Retina (tissue), 1 donor: ENCODE measurements at regions not wholly inside any gene's neighbourhood (a gene's known extent, or its start where the extent isn't known, plus 50 kb on each side); places are given as distances from the start of the nearest gene placed in this dataset.
"Not testable (repeated sequence)": the region's sequence is repeated elsewhere in the genome, so short reads cannot be mapped to it uniquely, and the experiment has no call there.

ENCODE experiments used
- DNase-seq: peaks from one replicate; pipeline ENCODE4 v3.0.0-alpha.2; 2016

DNA sequence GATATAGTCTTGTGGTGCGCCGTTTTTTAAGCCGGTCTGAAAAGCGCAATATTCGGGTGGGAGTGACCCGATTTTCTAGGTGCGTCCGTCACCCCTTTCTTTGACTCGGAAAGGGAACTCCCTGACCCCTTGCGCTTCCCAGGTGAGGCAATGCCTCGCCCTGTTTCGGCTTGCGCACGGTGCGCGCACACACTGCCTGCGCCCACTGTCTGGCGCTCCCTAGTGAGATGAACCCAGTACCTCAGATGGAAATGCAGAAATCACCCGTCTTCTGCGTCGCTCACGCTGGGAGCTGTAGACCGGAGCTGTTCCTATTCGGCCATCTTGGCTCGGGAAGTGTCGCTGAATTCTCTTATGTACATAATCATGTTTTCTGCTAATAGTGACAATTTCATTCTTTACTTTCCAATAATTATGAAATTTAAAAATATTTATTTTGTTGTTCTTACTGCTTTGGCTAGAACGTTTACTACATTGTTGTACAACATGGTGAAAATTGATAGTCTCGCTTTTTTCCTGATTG, 61.2 kb upstream of the MINDY3 start:
- not testable (repeated sequence) for DNase-seq

- DNase-seq, result no peak
Observed at GRCh38 chr10:15931376-15931775, 71.1 kb upstream of the MINDY3 start.

- not testable (repeated sequence) for DNase-seq
Observed at GRCh38 chr10:15939543-15939942, 79.2 kb upstream of the MINDY3 start.

GRCh38 chr10:15943426-15943825, 83.1 kb upstream of the MINDY3 start:
- DNase-seq, result no peak

DNA sequence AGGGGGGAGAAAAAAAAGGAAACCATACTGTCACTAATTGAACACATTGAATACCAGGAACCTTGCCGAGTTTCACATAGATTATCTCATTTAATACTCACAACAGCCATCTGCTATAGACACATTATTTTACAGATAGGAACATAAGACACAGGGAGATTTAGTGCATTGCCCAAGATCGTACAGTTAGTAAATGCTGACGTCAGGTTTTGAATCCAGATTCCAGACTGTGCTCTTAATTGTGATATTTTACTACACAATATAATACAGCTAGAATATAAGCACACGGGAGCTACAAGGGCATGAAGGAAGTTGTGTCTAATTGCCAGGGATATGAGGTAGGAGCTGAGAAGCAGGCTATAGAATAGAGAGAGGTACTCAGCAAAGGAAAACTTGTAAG, 93.9 kb upstream of the MINDY3 start:
- no peak for DNase-seq

DNA sequence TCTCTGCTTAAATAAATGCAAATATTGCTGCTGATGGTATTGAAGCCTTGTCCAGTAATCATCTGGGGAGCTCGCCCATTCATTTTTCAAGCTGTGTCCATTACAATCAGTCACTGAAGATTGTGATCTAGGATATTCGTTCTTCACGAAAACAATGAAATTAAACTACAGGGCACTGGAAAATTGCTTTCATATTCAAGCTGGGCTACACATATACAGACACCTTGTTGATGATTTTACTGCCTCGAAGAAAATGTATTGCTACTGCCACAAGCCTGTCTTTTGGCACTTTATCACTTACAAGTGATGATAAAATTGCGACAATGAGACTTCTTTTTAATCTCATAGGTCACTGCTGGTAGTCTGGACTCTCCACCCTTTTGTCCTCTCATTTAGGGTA, 100.0 kb upstream of the MINDY3 start:
- DNase-seq, result no peak

DNA sequence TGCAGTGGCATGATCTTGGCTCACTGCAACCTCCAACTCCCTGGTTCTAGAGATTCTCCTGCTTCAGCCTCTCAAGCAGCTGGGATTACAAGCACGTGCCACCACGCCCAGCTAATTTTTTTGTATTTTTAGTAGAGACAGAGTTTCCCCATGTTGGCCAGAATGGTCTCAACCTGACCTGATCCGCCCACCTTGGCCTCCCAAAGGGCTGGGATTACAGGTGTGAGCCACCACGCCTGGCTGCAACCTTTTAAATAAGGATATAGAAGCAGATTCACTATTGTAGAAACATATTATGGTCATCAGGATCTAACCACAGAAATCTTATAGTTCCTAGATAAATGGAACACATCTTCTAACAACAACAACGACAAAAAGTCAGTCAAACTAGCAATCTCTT, 112.4 kb upstream of the MINDY3 start:
- not testable (repeated sequence) for DNase-seq

- no peak for DNase-seq
Observed at GRCh38 chr10:15985690-15986089, 125.4 kb upstream of the MINDY3 start.

GRCh38 chr10:15990535-15991129, 130.3 kb upstream of the MINDY3 start:
- no peak for DNase-seq

- DNase-seq, result no peak
Observed at GRCh38 chr10:15997313-15997712, 137.0 kb upstream of the MINDY3 start.

- no peak for DNase-seq
Observed at GRCh38 chr10:16001581-16001980, 141.3 kb upstream of the MINDY3 start.

DNA sequence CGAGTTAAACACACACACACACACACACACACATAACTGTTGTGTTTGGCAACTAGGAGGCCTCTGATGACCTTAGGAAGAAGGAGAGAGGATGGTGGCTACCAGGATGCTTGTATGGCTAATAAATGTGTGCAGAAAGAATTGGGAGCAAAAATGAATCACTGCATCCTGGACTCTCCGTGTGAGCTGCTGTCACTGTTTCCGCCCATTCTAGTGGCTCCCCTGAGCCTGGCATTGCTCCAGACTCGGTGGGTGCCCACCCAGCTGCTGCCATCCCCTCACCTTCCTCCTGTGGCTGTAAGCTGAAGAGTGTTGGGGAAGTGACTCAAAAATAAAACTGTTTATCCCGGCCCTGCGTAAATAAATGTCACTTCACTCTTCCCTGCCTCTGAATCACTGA, 149.5 kb upstream of the MINDY3 start:
- no peak for DNase-seq

DNA sequence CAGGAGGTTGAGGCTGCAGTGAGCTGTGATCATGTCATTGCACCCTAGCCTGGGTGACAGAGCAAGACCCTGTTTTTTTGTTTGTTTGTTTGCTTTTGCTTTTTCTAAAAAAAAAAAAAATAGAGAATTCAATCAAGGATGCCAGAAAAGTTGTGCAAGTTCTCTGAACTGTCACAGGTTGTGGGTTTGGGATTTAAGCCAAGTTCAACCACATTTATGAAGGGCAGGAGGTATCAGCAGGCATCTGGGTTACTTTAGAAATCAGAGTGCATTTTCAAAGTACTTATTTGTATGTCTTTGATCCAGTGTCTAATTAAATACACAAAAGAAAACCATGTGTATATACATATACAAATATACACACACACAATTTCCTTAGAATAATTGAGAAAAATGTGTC, 151.2 kb upstream of the MINDY3 start:
- DNase-seq, result no peak

DNA sequence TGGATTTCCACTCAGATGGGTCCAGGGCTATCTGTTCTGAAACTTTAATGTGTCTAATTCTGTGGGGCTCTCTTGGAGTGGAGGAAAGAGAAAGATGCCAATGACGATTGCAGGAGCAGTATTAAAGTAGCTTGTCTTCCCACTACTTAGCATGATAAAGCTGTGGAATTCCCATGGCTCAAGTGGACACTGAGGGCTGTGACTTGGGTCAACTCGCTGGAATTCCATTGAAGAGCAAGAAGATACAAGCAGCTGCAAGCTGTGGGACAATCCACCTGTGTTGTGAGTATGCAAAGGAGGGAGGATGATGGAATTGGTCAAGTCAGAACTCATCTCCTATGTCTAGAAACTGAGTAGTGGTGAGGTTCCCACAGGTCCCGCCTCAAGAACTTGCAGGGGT, 154.2 kb upstream of the MINDY3 start:
- DNase-seq, result no peak

DNA sequence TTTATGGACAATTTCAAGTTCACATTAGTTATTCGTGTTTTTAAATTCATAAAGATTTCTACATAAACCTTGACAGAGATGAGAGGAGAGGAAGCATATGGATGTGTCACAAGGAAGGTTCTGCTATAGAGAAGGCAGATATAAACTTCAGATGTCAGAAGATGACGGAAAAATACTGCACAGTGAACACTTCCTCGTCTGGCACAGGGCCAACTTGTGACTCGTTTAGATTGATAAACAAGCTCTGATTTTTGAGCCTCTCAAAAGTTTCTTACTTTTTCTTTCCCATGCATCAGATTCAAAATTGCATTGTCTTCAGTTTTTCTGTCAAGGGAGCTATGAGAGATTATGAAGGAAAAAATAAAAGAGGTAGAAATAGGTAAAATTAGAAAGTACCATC, 156.4 kb upstream of the MINDY3 start:
- no peak for DNase-seq

DNA sequence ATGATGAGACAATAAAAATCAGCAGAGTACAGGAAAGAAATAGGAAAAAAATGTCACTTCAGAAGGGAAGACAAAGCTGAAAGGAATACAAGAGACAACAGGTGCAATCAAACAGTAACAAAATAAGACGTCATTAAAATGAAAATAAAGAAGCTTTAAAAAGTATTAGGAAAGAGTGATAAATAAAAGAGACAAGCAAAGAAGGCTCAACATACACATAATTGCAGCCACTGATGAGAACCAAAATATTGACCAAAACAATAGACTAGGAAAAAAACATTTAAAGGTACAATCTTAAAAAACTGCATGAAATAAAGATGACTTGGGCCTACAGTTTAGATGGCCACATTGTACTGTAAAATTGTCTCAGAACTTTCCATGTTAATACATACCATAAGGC, 160.5 kb upstream of the MINDY3 start:
- no peak for DNase-seq

DNA sequence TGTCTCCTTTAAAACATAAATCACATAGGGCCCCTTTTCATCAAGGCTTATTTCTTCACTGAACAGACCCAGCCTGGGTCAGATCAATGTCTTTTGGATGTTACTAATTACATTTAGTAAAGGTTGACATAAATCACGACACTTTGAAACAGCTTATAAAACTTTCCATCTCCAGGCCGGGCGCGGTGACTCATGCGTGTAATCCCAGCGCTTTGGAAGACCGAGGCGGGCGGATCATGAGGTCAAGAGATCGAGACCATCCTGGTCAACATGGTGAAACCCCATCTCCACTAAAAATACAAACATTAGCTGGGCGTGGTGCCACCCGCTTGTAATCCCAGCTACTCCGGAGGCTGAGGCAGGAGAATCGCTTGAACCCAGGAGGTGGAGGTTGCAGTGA, 166.5 kb upstream of the MINDY3 start:
- not testable (repeated sequence) for DNase-seq

DNA sequence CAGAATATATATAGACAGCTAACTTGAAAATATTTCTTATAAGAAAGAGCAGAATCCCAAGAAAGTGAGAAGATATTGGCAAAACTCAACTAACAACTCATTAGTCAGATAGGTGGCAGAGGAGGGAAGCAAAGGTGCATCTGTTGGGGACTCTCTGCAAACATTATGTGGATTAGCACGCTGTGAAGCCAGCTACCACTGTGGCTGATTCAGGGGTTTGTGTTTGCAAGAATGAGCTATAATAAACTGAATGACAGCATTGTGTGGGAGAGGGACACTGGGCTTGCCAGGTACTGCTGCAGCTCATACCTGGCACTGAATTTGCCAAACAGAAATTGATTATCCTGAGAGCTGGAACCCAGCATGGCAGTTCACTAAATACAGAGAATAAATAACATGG, 170.3 kb upstream of the MINDY3 start:
- DNase-seq, result no peak

DNA sequence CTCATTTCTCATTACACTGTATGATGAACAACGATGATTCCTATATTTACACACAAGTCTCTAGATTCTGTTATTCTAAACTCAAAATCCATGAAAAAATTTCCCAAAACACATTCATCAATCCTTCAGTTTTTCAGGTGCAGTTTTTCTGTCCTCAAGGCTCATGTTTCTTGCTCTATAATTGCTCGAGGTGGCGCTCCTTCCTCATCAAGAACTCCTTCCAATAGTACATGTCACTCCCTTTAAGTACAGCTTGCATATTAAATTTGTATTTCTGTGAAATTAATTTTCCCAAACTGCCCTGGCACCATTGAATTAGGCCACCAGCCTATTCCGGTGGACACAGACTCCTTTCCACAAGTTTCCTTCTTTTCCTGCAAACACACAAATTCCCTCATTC, 188.7 kb upstream of the MINDY3 start:
- no peak for DNase-seq

DNA sequence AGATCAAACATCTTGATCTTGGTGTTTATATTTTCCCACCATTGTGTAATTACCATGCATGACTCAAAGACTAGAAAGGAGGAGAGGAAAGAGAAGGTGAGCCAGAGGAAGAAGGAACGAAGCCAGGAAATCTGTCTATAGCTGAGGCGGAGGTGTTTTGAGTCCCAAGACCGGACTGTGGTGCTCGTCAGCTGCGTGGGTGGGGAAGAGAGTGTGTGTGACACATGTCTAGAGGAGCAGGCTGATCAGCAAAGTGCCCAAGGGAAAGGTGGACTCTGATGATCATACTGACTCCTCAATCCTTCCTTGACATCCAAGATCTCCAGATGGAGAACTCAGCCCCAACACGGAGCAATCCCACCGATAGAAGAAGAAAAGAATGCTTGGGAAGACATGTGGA, 189.5 kb upstream of the MINDY3 start:
- DNase-seq, result no peak

DNA sequence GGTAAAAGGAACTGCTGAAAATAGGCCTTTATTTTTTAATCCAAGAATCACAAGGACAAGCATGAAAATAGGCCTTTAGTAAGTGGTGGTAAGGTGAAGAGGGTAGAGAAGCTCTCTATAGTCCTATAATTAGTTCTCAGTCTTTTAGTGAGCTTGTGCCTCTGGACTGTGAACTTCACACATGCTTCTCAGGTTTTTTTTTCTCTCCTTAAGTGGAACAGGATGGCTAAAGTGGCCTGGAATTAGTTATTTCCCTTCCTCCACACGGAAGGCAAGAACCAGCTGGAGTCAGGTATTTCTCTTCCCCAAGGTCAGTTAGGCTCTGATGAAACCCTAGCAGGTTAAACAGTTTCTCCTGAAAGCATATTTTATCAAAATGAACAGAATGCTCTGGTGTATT, 203.0 kb upstream of the MINDY3 start:
- DNase-seq, result no peak

DNA sequence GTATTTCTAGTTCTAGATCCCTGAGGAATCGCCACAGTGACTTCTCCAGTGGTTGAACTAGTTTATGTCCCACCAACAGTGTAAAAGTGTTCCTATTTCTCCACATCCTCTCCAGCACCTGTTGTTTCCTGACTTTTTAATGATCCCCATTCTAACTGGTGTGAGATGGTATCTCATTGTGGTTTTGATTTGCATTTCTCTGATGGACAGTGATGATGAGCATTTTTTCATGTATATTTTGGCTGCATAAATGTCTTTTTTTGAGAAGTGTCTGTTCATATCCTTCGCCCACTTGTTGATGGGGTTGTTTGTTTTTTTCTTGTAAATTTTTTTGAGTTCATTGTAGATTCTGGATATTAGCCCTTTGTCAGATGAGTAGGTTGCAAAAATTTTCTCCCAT, 223.2 kb upstream of the MINDY3 start:
- DNase-seq, result not testable (repeated sequence)

DNA sequence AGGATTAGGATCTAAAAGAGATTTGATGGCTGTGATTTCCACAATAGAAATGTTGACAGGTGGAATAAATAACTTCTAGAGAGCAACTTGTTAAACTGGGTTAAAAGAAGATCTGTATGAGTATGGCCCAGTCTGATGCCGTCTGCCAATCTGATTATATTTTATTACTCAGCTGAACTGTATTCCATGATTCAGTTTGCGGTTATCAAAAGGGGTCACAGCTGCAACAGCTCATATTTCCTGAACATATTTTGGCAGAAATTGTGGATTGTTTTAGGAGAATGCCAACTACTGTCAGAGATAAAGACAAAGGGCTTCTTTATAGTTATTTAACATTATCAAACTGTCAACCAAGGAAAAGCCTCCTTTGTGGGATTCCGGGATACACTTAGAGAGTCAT, 244.8 kb upstream of the MINDY3 start:
- no peak for DNase-seq

DNA sequence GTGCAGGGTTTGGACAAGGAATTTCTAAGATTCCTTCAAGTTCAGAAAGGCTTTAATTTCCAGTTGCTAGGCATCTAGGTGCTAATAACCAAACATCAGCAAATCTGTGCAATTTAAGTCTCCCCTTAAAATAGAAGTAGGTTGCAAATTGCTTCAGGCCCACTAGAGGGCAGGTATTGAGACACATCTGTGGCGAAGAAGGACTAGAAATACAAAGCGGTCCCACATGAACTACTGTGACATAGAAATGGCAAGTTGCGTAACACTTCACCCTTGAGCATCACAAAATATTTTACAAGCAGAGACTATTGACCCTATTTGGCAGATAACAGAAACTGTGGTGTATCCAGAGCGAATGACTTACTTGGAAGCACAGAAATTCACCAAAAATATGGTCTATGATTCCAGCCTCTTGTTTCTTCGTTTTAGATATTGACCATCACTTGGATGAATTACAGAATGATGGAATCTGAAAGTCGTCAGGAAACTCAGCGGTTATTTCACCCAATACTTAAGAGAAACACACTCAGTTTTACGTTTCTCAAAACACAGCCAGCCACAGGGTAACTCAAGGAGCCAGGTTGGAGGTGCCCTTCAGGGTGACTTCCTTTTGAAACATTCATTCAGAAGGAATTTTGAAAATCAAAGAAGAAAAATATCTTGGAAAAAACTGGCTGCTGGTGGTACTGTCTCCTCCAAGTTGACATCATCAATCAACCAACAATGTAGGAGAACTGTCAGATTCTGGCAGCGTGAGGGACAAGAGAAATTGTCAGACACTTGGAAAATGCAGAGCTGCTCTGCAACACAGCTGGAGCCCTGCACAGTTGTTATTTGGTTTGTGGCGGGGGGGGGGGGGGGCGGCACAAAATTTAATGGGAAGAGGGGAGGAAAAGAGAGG, 256.3 kb upstream of the MINDY3 start:
- peak; percentile 4 for DNase-seq
